NCI-H1105 (cell line): ENCODE measurements at regions not wholly inside any gene's neighbourhood (a gene's known extent, or its start where the extent isn't known, plus 50 kb on each side); places are given as distances from the start of the nearest gene placed in this dataset.
"Not testable (repeated sequence)": the region's sequence is repeated elsewhere in the genome, so short reads cannot be mapped to it uniquely, and the experiment has no call there.

ENCODE experiments used
- DNase-seq: peaks from one replicate; lab custom pipeline; 2025; lab: John Stamatoyannopoulos, UW

- no peak for DNase-seq
Measured at GRCh38 chr6:71053475-71053874, 96.6 kb upstream of the B3GAT2 start.

- no peak for DNase-seq
Measured at GRCh38 chr6:71056656-71057055, 99.8 kb upstream of the B3GAT2 start.

GRCh38 chr6:71066153-71066552, 109.3 kb upstream of the B3GAT2 start:
- DNase-seq, result no peak

GRCh38 chr6:71067816-71068215, 111.0 kb upstream of the B3GAT2 start:
- DNase-seq, result no peak

GRCh38 chr6:71072508-71072907, 115.6 kb upstream of the B3GAT2 start:
- DNase-seq, result no peak

GRCh38 chr6:71077655-71078054, 120.8 kb upstream of the B3GAT2 start:
- DNase-seq, result no peak

GRCh38 chr6:71079677-71080076, 122.8 kb upstream of the B3GAT2 start:
- DNase-seq, result no peak

GRCh38 chr6:71080133-71080532, 123.3 kb upstream of the B3GAT2 start:
- no peak for DNase-seq

- DNase-seq, result no peak
Measured at GRCh38 chr6:71080826-71081225, 124.0 kb upstream of the B3GAT2 start.

- DNase-seq, result no peak
Measured at GRCh38 chr6:71082033-71082650, 125.3 kb upstream of the B3GAT2 start.

GRCh38 chr6:71083308-71083820, 126.5 kb upstream of the B3GAT2 start:
- no peak for DNase-seq

GRCh38 chr6:71088166-71088565, 131.3 kb upstream of the B3GAT2 start:
- no peak for DNase-seq

- no peak for DNase-seq
Measured at GRCh38 chr6:71090217-71090616, 133.4 kb upstream of the B3GAT2 start.

- no peak for DNase-seq
Measured at GRCh38 chr6:71091167-71091566, 134.3 kb upstream of the B3GAT2 start.

GRCh38 chr6:71091956-71092355, 135.1 kb upstream of the B3GAT2 start:
- no peak for DNase-seq

GRCh38 chr6:71097264-71097663, 140.4 kb upstream of the B3GAT2 start:
- DNase-seq, result not testable (repeated sequence)

- no peak for DNase-seq
Measured at GRCh38 chr6:71099649-71100048, 142.8 kb upstream of the B3GAT2 start.

GRCh38 chr6:71103130-71103529, 146.3 kb upstream of the B3GAT2 start:
- no peak for DNase-seq

- DNase-seq, result no peak
Measured at GRCh38 chr6:71103641-71104040, 146.8 kb upstream of the B3GAT2 start.

GRCh38 chr6:71106276-71106675, 149.4 kb upstream of the B3GAT2 start:
- no peak for DNase-seq

GRCh38 chr6:71107911-71108420, 151.1 kb upstream of the B3GAT2 start:
- peak; percentile 85 for DNase-seq

- DNase-seq, result no peak
Measured at GRCh38 chr6:71114544-71114943, 157.7 kb upstream of the B3GAT2 start.

GRCh38 chr6:71114986-71115385, 158.1 kb upstream of the B3GAT2 start:
- no peak for DNase-seq

GRCh38 chr6:71119560-71119959, 162.7 kb upstream of the B3GAT2 start:
- DNase-seq, result no peak
